LoVo (cell line): ENCODE measurements at regions not wholly inside any gene's neighbourhood (a gene's known extent, or its start where the extent isn't known, plus 50 kb on each side); places are given as distances from the start of the nearest gene placed in this dataset.

ENCODE experiments used
- DNase-seq: peaks from one replicate; pipeline ENCODE4 v3.0.0-alpha.2; 2016; ENCODE audit warnings: low spot score

GRCh38 chr1:184322253-184322652, 64.6 kb upstream of the C1orf21 start:
- DNase-seq = no peak

GRCh38 chr1:184324972-184325371, 61.9 kb upstream of the C1orf21 start:
- no peak for DNase-seq

GRCh38 chr1:184326278-184326677, 60.6 kb upstream of the C1orf21 start:
- DNase-seq = no peak

- DNase-seq = no peak
These were observed 57.4 kb upstream of the C1orf21 start for GRCh38 chr1:184329245-184329953.

- DNase-seq = peak; percentile 9
These were observed 56.6 kb upstream of the C1orf21 start for GRCh38 chr1:184329962-184330868.

- no peak for DNase-seq
These were observed 56.0 kb upstream of the C1orf21 start for GRCh38 chr1:184330875-184331274.
